ENCODE measurements at regions not wholly inside any gene's neighbourhood (a gene's known extent, or its start where the extent isn't known, plus 50 kb on each side); places are given as distances from the start of the nearest gene placed in this dataset.

DNA sequence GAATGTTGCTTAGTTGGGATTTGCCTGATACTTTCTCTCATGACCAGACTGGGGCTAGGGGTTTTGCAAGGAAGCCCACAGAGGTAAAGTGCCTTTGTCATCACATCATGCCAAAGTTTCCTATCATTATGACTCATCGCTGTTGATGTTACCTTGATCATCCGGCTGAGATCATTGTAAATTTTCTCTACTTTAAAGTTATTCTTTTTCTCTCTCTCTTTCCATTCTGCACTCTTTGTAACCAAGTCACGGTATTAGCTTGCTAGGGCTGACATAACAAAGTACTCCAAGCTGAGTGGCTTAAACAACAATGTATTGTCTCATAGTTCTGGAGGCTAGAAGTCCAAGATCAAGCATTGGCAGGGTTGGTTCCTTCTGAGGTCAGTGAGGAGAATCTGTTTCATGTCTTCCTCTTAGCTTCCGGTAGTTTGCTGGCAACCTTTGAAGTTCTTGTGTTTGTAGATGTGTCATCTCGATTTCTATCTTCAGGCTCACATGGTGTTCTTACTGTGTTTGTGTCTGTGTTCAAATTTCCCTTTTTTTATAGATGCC lies 113.0 kb downstream of the DTHD1 start:
- no peaks in the 10 kb centered on the region for H3K4me1 ChIP-seq (ENCODE audit: insufficient read depth, low read length)
- no peak overlapping the region for H3K27ac ChIP-seq (ENCODE audit: low read depth, low read length)
- H3K4me3 ChIP-seq (ENCODE audit: low read length), result no peak overlapping the region
- H3K27me3 ChIP-seq (ENCODE audit: insufficient read depth, low read length), result no peaks in the 10 kb centered on the region
- no peak overlapping the region for H3K9ac ChIP-seq (ENCODE audit: low read depth, low read length)
- H3K9me3 ChIP-seq (ENCODE audit: insufficient read depth, low read depth, low read length), result no peaks in the 10 kb centered on the region
- WGBS, result 93% methylated on average over 4 of the region's 5 CpGs
- no peaks in the 10 kb centered on the region for H3K36me3 ChIP-seq (ENCODE audit: insufficient read depth, low read length)

DNA sequence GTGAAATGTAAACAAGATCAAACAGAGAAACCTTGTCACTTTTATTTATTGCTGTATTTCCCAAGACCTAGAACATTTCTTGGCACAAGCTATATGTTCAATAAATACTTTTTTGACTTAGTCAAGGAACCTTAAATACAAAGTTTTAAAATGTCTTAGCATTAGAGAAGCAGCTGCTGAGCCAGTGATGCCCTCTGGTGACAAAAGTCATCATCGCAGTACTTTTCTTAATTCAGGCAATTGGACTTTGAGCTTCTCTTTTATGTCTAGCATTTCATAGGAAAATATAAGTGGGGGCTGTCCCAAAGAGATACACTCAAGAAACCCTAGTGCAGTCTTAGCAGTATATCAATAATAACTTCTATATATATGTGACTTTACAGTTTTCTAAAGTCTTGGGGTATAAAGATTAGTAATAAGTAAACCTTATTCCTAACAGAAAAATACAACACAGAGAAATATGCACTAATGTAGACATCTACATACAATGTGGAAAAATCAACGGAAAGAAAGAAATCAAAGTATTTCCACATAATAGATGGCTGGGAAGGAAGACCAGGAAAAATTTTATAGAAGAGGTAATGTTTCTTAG lies 118.4 kb downstream of the DTHD1 start:
- H3K4me1 ChIP-seq (ENCODE audit: insufficient read depth, low read length), result no peaks in the 10 kb centered on the region
- H3K36me3 ChIP-seq (ENCODE audit: insufficient read depth, low read length), result no peaks in the 10 kb centered on the region
- no peak overlapping the region for H3K27ac ChIP-seq (ENCODE audit: low read depth, low read length)
- H3K9ac ChIP-seq (ENCODE audit: low read depth, low read length), result no peak overlapping the region
- H3K27me3 ChIP-seq (ENCODE audit: insufficient read depth, low read length), result no peaks in the 10 kb centered on the region
- no peak overlapping the region for H3K4me3 ChIP-seq (ENCODE audit: low read length)
- no peaks in the 10 kb centered on the region for H3K9me3 ChIP-seq (ENCODE audit: insufficient read depth, low read depth, low read length)
- WGBS, result 50% methylated on average over 1 of the region's 2 CpGs

DNA sequence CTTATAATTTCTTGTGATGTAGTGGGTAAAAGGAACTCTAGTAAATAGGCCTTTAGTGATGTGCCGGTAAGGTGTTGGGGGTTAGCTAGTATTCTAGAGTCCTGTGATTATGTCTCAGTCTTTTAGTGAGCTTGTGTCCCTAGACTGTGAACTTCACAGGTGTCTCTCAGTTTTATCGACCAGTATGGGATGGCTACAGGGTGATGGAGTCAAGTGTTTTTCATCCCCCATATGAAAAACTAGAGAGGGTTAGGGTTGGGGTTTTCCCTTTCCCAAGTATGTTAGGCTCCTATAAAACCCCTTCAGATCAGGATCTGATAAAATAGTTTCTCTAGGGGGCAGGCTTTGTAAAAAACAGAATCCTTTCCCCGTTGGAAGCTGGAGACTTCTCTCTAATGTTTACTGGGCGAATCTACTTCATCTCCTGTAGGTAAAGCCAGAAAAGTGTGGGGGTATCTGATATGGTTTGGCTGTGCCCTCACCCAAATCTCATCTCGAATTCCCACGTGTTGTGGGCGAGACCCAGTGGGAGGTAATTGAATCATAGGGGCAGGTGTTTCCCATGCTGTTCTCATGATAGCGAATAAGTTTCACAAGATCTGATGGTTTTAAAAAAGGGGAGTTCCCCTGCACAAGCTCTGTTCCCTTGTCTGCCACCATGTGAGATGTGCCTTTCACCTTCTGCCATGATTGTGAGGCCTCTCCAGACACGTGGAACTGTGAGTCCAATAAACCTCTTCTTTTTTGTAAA lies 120.8 kb downstream of the DTHD1 start:
- Histone ChIP-seq H3K9me3 (ENCODE audit: insufficient read depth, low read depth, low read length) (no peaks in the 10 kb centered on the region), H3K4me1 (ENCODE audit: insufficient read depth, low read length) (no peaks in the 10 kb centered on the region), H3K27me3 (ENCODE audit: insufficient read depth, low read length) (no peaks in the 10 kb centered on the region), H3K9ac (ENCODE audit: low read depth, low read length) (no peak overlapping the region), H3K27ac (ENCODE audit: low read depth, low read length) (no peak overlapping the region), H3K36me3 (ENCODE audit: insufficient read depth, low read length) (no peaks in the 10 kb centered on the region), H3K4me3 (ENCODE audit: low read length) (no peak overlapping the region)
- WGBS, result 90% methylated on average over 9 of the region's 9 CpGs

DNA sequence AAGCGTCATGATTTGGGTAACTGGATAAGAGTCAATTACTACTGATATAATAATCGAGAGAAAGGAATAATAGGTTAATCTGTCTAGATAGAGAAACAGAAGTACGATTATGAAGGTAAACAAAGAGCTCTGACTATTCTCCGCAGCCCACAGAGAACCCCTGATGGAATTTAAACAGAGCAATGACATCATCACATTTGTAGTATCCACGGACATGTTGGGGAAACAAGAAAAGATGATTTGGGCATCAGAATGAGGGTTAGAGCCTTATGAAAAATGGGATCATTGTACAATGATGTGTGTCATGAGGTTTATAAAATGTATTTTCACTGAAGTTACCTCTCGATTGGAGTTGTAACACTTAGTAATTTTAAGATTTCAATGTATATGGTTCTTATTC lies 129.9 kb downstream of the DTHD1 start:
- 96% methylated on average over 5 of the region's 6 CpGs for WGBS
- H3K36me3 ChIP-seq (ENCODE audit: insufficient read depth, low read length), result no peaks in the 10 kb centered on the region
- no peak overlapping the region for H3K4me3 ChIP-seq (ENCODE audit: low read length)
- H3K27me3 ChIP-seq (ENCODE audit: insufficient read depth, low read length), result no peaks in the 10 kb centered on the region
- no peak overlapping the region for H3K9ac ChIP-seq (ENCODE audit: low read depth, low read length)
- no peaks in the 10 kb centered on the region for H3K9me3 ChIP-seq (ENCODE audit: insufficient read depth, low read depth, low read length)
- no peak overlapping the region for H3K27ac ChIP-seq (ENCODE audit: low read depth, low read length)
- H3K4me1 ChIP-seq (ENCODE audit: insufficient read depth, low read length), result no peaks in the 10 kb centered on the region

DNA sequence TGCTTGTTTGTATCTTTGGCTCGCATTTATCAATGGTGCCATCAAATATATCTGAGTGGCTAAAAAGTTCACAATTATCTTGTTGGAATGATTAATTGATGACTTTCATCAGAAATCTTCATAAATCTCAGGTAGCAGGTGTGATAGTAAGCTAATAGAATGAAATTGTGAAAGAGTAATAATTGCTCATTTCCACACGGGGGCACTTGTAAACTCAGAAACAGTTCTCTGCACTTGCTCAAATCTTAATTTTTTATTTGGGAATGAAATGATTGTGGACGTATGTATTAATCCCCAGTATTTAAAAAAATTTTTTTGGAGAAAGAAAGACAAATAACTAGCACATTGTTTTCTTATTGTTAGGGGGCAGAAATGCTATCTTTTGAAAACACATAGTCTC lies 132.8 kb downstream of the DTHD1 start:
- no peak overlapping the region for H3K9ac ChIP-seq (ENCODE audit: low read depth, low read length)
- WGBS, result 70% methylated on average over 2 of the region's 3 CpGs
- H3K9me3 ChIP-seq (ENCODE audit: insufficient read depth, low read depth, low read length), result no peaks in the 10 kb centered on the region
- H3K27me3 ChIP-seq (ENCODE audit: insufficient read depth, low read length), result no peaks in the 10 kb centered on the region
- H3K4me3 ChIP-seq (ENCODE audit: low read length), result no peak overlapping the region
- no peaks in the 10 kb centered on the region for H3K4me1 ChIP-seq (ENCODE audit: insufficient read depth, low read length)
- H3K36me3 ChIP-seq (ENCODE audit: insufficient read depth, low read length), result no peaks in the 10 kb centered on the region
- H3K27ac ChIP-seq (ENCODE audit: low read depth, low read length), result no peak overlapping the region

DNA sequence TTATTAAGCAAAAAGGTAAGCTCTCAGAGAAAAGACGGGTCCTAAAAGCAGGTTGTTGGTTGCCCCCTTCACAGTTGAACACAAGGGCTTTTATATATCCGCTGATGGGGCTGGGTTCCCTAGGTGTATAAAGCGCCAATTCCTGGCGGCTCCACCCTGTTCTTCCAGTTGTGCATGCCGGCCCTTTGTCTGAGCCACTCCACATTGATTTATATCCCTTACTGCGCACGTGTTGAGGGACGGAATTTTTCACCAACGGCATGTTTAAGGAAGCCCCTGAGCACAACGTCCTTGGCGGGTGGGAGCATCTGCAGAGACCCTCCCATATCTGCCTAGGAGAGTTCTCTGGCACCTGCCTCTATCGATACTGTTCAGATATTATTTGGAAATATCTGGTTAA lies 135.7 kb downstream of the DTHD1 start:
- H3K9ac ChIP-seq (ENCODE audit: low read depth, low read length), result no peak overlapping the region
- H3K36me3 ChIP-seq (ENCODE audit: insufficient read depth, low read length), result no peaks in the 10 kb centered on the region
- H3K9me3 ChIP-seq (ENCODE audit: insufficient read depth, low read depth, low read length), result peaks cover 4% of the 10 kb centered on the region; the same call in 1 of the 2 replicates
- H3K27me3 ChIP-seq (ENCODE audit: insufficient read depth, low read length), result no peaks in the 10 kb centered on the region
- 87% methylated on average over 12 of the region's 12 CpGs for WGBS
- H3K4me3 ChIP-seq (ENCODE audit: low read length), result no peak overlapping the region
- H3K27ac ChIP-seq (ENCODE audit: low read depth, low read length), result no peak overlapping the region
- H3K4me1 ChIP-seq (ENCODE audit: insufficient read depth, low read length), result no peaks in the 10 kb centered on the region

DNA sequence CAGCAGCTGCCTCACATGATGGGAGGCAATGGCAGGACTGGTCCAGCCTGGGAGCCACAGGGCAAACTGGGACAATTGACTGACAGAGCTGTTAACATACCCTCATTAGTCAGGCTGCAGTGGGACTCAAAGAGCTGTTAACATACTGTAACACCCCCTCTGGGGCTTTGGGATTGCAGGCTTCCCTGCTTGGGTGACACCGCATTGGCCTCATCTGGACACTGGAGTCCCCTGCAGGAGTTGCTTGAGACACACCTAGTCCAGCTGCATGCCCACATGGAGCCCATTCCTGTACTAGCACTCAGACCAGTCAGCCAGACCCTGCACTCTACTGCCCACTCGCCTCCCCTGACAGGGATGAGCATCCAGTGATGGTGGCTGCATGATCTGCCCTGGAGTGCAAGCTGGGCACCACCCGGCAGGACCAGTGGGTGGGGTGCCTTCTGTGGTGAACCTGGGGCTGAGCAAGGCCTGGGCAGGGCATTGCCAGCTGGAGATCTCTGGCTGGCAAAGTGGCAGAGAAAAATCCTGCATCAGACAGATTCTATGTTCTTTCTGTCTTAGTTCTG lies 138.8 kb downstream of the DTHD1 start:
- Histone ChIP-seq H3K9ac (ENCODE audit: low read depth, low read length) (no peak overlapping the region), H3K27me3 (ENCODE audit: insufficient read depth, low read length) (no peaks in the 10 kb centered on the region), H3K27ac (ENCODE audit: low read depth, low read length) (no peak overlapping the region), H3K4me3 (ENCODE audit: low read length) (no peak overlapping the region), H3K9me3 (ENCODE audit: insufficient read depth, low read depth, low read length) (peaks cover 4% of the 10 kb centered on the region; the same call in 1 of the 2 replicates), H3K4me1 (ENCODE audit: insufficient read depth, low read length) (no peaks in the 10 kb centered on the region), H3K36me3 (ENCODE audit: insufficient read depth, low read length) (no peaks in the 10 kb centered on the region)
- WGBS, result 95% methylated on average over 3 of the region's 3 CpGs

DNA sequence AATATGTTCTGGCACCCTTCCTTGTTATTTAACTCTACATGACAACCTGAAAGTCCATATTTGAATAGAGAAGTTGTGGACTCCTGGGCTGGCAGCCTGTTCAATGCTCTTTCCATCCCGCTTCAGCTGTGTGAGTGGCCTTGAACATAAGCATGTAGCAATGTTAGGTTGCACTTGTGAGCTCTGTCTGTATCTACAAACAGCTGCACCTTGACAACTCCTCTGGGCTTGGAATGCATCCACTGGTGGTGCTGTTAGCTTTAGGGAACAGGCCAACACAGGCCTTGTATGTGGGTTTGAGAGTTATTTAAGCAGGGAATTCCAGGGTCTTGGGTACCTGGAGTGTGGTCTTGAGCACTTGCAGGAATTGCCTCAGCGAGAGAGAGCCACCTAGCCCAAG lies 141.2 kb downstream of the DTHD1 start:
- H3K27ac ChIP-seq (ENCODE audit: low read depth, low read length), result no peak overlapping the region

DNA sequence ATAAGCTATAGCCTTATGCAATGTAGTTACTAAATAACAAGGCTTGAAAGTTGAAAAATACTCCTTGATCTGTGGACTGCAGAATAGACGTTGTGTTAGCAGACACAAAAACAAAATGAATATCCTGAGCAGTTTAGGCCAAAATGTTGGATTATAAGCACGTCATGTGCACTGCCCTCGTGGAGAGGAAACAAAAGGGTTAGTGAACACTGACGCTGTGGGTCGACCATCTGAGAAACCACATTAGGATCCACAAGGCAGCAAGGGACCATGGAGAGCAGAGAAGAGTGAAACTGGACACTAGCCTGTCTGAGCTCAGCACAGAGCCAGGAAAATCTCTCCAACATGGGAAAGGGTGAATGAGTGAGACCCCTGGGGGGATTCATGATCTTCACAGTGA lies 145.3 kb downstream of the DTHD1 start:
- no peaks in the 10 kb centered on the region for H3K27me3 ChIP-seq (ENCODE audit: insufficient read depth, low read length)
- H3K4me1 ChIP-seq (ENCODE audit: insufficient read depth, low read length), result no peaks in the 10 kb centered on the region
- H3K4me3 ChIP-seq (ENCODE audit: low read length), result no peak overlapping the region
- 90% methylated on average over 5 of the region's 5 CpGs for WGBS
- H3K9me3 ChIP-seq (ENCODE audit: insufficient read depth, low read depth, low read length), result no peaks in the 10 kb centered on the region
- no peak overlapping the region for H3K9ac ChIP-seq (ENCODE audit: low read depth, low read length)
- H3K27ac ChIP-seq (ENCODE audit: low read depth, low read length), result no peak overlapping the region
- no peaks in the 10 kb centered on the region for H3K36me3 ChIP-seq (ENCODE audit: insufficient read depth, low read length)

More for the DNA sequence above, 141.2 kb downstream of the DTHD1 start:
- H3K9me3 ChIP-seq (ENCODE audit: insufficient read depth, low read depth, low read length), result peaks cover 4% of the 10 kb centered on the region; the same call in 1 of the 2 replicates
- WGBS, result 89% methylated on average over 2 of the region's 2 CpGs
- no peaks in the 10 kb centered on the region for H3K4me1 ChIP-seq (ENCODE audit: insufficient read depth, low read length)
- no peak overlapping the region for H3K9ac ChIP-seq (ENCODE audit: low read depth, low read length)
- no peak overlapping the region for H3K4me3 ChIP-seq (ENCODE audit: low read length)
- no peaks in the 10 kb centered on the region for H3K27me3 ChIP-seq (ENCODE audit: insufficient read depth, low read length)
- no peaks in the 10 kb centered on the region for H3K36me3 ChIP-seq (ENCODE audit: insufficient read depth, low read length)

DNA sequence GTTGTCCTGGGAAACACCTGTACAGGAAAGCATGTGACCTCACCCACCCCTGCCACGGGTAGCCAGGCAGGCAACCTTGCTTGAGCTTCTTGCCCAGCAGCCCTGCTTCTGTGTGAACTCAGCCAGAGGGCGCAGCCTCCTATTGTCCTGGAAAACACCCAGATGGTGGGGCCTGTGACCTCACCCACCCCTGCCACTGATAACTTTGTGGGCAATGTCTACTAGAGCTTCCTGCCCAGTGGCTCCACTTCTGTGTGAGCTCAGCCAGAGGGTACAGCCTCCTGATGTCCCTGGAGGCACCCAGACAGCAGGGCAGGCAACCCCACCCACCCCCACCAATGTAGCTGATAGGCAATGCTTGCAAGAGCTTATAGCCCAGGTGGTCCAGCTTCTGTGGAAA lies 146.3 kb downstream of the DTHD1 start:
- WGBS, result 97% methylated on average over 2 of the region's 2 CpGs
- H3K9me3 ChIP-seq (ENCODE audit: insufficient read depth, low read depth, low read length), result no peaks in the 10 kb centered on the region
- no peaks in the 10 kb centered on the region for H3K36me3 ChIP-seq (ENCODE audit: insufficient read depth, low read length)
- H3K27ac ChIP-seq (ENCODE audit: low read depth, low read length), result no peak overlapping the region
- H3K27me3 ChIP-seq (ENCODE audit: insufficient read depth, low read length), result no peaks in the 10 kb centered on the region
- H3K4me1 ChIP-seq (ENCODE audit: insufficient read depth, low read length), result no peaks in the 10 kb centered on the region
- no peak overlapping the region for H3K4me3 ChIP-seq (ENCODE audit: low read length)
- no peak overlapping the region for H3K9ac ChIP-seq (ENCODE audit: low read depth, low read length)

DNA sequence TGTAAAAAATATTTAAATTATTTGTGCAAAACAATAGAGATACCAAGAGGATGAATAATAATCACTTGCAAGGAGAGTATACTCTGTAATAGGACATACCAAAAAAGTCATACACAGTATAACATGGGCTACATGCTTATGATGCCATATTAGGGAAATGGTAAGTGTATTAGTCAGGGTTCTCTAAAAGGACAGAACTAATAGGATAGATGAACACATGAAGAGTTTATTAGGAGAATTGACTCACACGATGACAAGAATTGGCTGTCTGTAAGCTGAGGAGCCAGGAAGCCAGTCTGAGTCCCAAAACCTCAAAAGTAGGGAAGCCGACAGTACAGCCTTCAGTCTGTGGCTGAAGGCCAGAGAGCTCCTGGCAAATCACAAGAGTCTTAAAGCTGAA lies 151.2 kb downstream of the DTHD1 start:
- no peaks in the 10 kb centered on the region for H3K36me3 ChIP-seq (ENCODE audit: insufficient read depth, low read length)
- H3K9me3 ChIP-seq (ENCODE audit: insufficient read depth, low read depth, low read length), result no peaks in the 10 kb centered on the region
- H3K27ac ChIP-seq (ENCODE audit: low read depth, low read length), result no peak overlapping the region
- no peak overlapping the region for H3K9ac ChIP-seq (ENCODE audit: low read depth, low read length)
- H3K4me1 ChIP-seq (ENCODE audit: insufficient read depth, low read length), result no peaks in the 10 kb centered on the region
- WGBS, result 68% methylated on average over 2 of the region's 2 CpGs
- no peak overlapping the region for H3K4me3 ChIP-seq (ENCODE audit: low read length)
- no peaks in the 10 kb centered on the region for H3K27me3 ChIP-seq (ENCODE audit: insufficient read depth, low read length)

Data from HUES64 (cell line).